OCI-LY3 (cell line): ENCODE measurements at regions not wholly inside any gene's neighbourhood (a gene's known extent, or its start where the extent isn't known, plus 50 kb on each side); places are given as distances from the start of the nearest gene placed in this dataset.

Experiments used
- H2AFZ ChIP-seq: fragments of 200-600, 300-600 bp; shearing (Covaris generic); 2 replicates; pipeline ENCODE4 v1.6.0; 2014; ENCODE audit warnings: antibody characterized with exemption, low read depth, low read length
- H3K27ac ChIP-seq: fragments of 200-600, 300-600 bp; sonication (generic); 2 replicates; pipeline ENCODE4 v1.5.1; 2014; ENCODE audit warnings: mild to moderate bottlenecking, low read length, moderate library complexity, mixed read lengths
- H3K27me3 ChIP-seq: fragments of 200-600, 300-600 bp; sonication (generic); 2 replicates; pipeline ENCODE4 v1.6.1; 2014; ENCODE audit warnings: low read depth, low read length, mixed read lengths
- H3K36me3 ChIP-seq: fragments of 200-600, 300-600 bp; sonication (generic); replicated peaks from 2 replicates; pipeline ENCODE3; 2014; ENCODE audit warnings: low read depth, low read length, mixed read lengths
- H3K4me1 ChIP-seq: fragments of 300-600, 200-600 bp; sonication (generic); 2 replicates; pipeline ENCODE4 v1.6.1; 2014; ENCODE audit warnings: low read length, mixed read lengths
- H3K4me2 ChIP-seq: fragments of 200-600, 300-600 bp; sonication (generic); 2 replicates; pipeline ENCODE4 v1.6.1; 2014; ENCODE audit warnings: low read length, mixed read lengths
- H3K4me3 ChIP-seq: fragments of 300-600, 200-600 bp; sonication (generic); 2 replicates; pipeline ENCODE4 v1.5.1; 2014; ENCODE audit warnings: antibody characterized with exemption, mild to moderate bottlenecking, low read length, moderate library complexity
- H3K79me2 ChIP-seq: fragments of 300-600, 200-600 bp; shearing (Covaris generic); 2 replicates; pipeline ENCODE4 v1.6.1; 2014; ENCODE audit warnings: mild to moderate bottlenecking, low read length, mixed read lengths
- H3K9ac ChIP-seq: fragments of 300-600, 200-600 bp; shearing (Covaris generic); 2 replicates; pipeline ENCODE4 v1.6.0; 2014; ENCODE audit warnings: mild to moderate bottlenecking, low read length, moderate library complexity
- H3K9me3 ChIP-seq: fragments of 200-600, 300-600 bp; shearing (Covaris generic); 2 replicates; pipeline ENCODE4 v1.6.1; 2014; ENCODE audit warnings: low read length, mixed read lengths; ENCODE audit not compliant: insufficient read depth
- H4K20me1 ChIP-seq: fragments of 200-600, 300-600 bp; sonication (generic); 2 replicates; pipeline ENCODE4 v1.6.1; 2016; ENCODE audit warnings: low read length, mixed read lengths; ENCODE audit not compliant: insufficient read depth
- CTCF ChIP-seq: fragments of 200-600, 300-600 bp; sonication (generic); IDR thresholded peaks from 2 replicates; pipeline ENCODE4 v1.5.1; 2014; ENCODE audit warnings: antibody characterized with exemption, low read length, low read depth
- EZH2phosphoT487 ChIP-seq: fragments of 200-600 bp; shearing (Covaris generic); IDR thresholded peaks from 2 replicates; pipeline ENCODE4 v1.6.1; 2018; ENCODE audit warnings: antibody characterized with exemption, mixed run types, low read depth

- no peak for TF ChIP-seq EZH2phosphoT487
- no peak for TF ChIP-seq CTCF
- Histone ChIP-seq H3K27me3 (no peaks in the 10 kb centered on the region), H3K9me3 (no peaks in the 10 kb centered on the region), H2AFZ (no peak overlapping the region), H3K4me3 (no peak overlapping the region), H3K9ac (no peak overlapping the region), H4K20me1 (no peaks in the 10 kb centered on the region), H3K27ac (no peak overlapping the region), H3K79me2 (no peaks in the 10 kb centered on the region), H3K36me3 (no peaks in the 10 kb centered on the region), H3K4me1 (peaks cover 7% of the 10 kb centered on the region; the same call in 1 of the 2 replicates), H3K4me2 (no peak overlapping the region)
Measured at GRCh38 chr13:74000876-74001275, 133.3 kb downstream of the KLF12 start.

GRCh38 chr13:73998631-73999030 lies 135.6 kb downstream of the KLF12 start:
- no peak overlapping the region for H3K27ac ChIP-seq
- no peaks in the 10 kb centered on the region for H3K36me3 ChIP-seq
- H3K9me3 ChIP-seq, result no peaks in the 10 kb centered on the region
- no peaks in the 10 kb centered on the region for H3K79me2 ChIP-seq
- TF ChIP-seq EZH2phosphoT487 (no peak), CTCF (peak; percentile 32)
- H3K27me3 ChIP-seq, result no peaks in the 10 kb centered on the region
- H4K20me1 ChIP-seq, result no peaks in the 10 kb centered on the region
- H3K4me1 ChIP-seq, result peaks cover 7% of the 10 kb centered on the region; the same call in 1 of the 2 replicates
- H3K4me2 ChIP-seq, result no peak overlapping the region
- H2AFZ ChIP-seq, result no peak overlapping the region
- H3K9ac ChIP-seq, result no peak overlapping the region
- H3K4me3 ChIP-seq, result no peak overlapping the region

DNA sequence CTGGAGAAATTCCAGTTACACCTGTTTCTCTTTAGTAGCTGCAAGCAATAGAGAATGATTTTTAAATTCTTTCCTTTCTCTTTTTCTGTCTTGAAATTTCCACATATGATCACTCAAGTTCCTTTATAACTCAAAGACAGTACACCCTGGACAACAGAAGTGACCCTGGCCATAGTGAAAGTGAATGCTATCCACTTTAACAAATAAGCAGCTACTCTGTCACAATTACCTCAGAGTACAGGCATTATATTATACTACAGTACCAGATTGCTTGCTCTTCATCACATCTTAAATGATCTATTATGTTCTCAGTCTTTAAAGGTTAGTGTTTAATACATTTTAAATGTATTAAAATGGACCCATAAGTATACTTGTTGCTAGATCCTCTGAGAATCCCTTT lies 136.2 kb downstream of the KLF12 start:
- Histone ChIP-seq H2AFZ (no peak overlapping the region), H3K4me2 (no peak overlapping the region), H3K9me3 (no peaks in the 10 kb centered on the region), H3K27ac (no peak overlapping the region), H3K36me3 (no peaks in the 10 kb centered on the region), H4K20me1 (no peaks in the 10 kb centered on the region), H3K4me3 (no peak overlapping the region), H3K79me2 (no peaks in the 10 kb centered on the region), H3K9ac (no peak overlapping the region), H3K4me1 (peaks cover 7% of the 10 kb centered on the region; the same call in 1 of the 2 replicates), H3K27me3 (no peaks in the 10 kb centered on the region)
- TF ChIP-seq EZH2phosphoT487 (no peak), CTCF (no peak)

GRCh38 chr13:73996569-73996968 lies 137.6 kb downstream of the KLF12 start:
- H3K27ac ChIP-seq, result no peak overlapping the region
- H3K4me1 ChIP-seq, result peaks cover 11% of the 10 kb centered on the region
- H3K9me3 ChIP-seq, result no peaks in the 10 kb centered on the region
- H3K27me3 ChIP-seq, result no peaks in the 10 kb centered on the region
- no peaks in the 10 kb centered on the region for H4K20me1 ChIP-seq
- no peak overlapping the region for H3K9ac ChIP-seq
- H3K79me2 ChIP-seq, result no peaks in the 10 kb centered on the region
- no peaks in the 10 kb centered on the region for H3K36me3 ChIP-seq
- no peak overlapping the region for H3K4me3 ChIP-seq
- TF ChIP-seq CTCF (no peak), EZH2phosphoT487 (no peak)
- H3K4me2 ChIP-seq, result no peak overlapping the region
- no peak overlapping the region for H2AFZ ChIP-seq
